Bronchial epithelial cell (primary cell): ENCODE measurements at regions not wholly inside any gene's neighbourhood (a gene's known extent, or its start where the extent isn't known, plus 50 kb on each side); places are given as distances from the start of the nearest gene placed in this dataset.
"Not testable (repeated sequence)": the region's sequence is repeated elsewhere in the genome, so short reads cannot be mapped to it uniquely, and the experiment has no call there.

Source experiments
- DNase-seq: peaks from one replicate; pipeline ENCODE4 v3.0.0-alpha.2; 2010; ENCODE audit warnings: low read depth
- FAIRE-seq: peaks from 2 replicates; lab custom pipeline; 2011; peaks lifted over from hg19 to GRCh38; lab: Jason Lieb, UNC
- H3K27me3 ChIP-seq: 2 replicates; pipeline ENCODE4 v1.5.1; 2011; ENCODE audit warnings: low read length; ENCODE audit not compliant: control insufficient read depth, insufficient read depth
- H3K36me3 ChIP-seq: 2 replicates; pipeline ENCODE4 v1.5.1; 2011; ENCODE audit warnings: low read length; ENCODE audit not compliant: control insufficient read depth, insufficient read depth
- H3K4me3 ChIP-seq: 2 replicates; pipeline ENCODE4 v1.5.1; 2011; ENCODE audit warnings: mild to moderate bottlenecking, low read depth, low read length, control low read depth
- CTCF ChIP-seq: IDR thresholded peaks from 2 replicates; pipeline ENCODE4 v1.5.1; 2011; ENCODE audit warnings: mild to moderate bottlenecking, moderate library complexity, low read length, control low read depth, inconsistent platforms; ENCODE audit not compliant: insufficient read depth, severe bottlenecking

GRCh38 chr7:119944601-119944972 is 328.4 kb upstream of the KCND2 start:
- Histone ChIP-seq H3K4me3 (no peak overlapping the region), H3K36me3 (no peaks in the 10 kb centered on the region), H3K27me3 (no peaks in the 10 kb centered on the region)
- DNase-seq (no peak), FAIRE-seq (no peak)
- TF ChIP-seq CTCF, result no peak

DNA sequence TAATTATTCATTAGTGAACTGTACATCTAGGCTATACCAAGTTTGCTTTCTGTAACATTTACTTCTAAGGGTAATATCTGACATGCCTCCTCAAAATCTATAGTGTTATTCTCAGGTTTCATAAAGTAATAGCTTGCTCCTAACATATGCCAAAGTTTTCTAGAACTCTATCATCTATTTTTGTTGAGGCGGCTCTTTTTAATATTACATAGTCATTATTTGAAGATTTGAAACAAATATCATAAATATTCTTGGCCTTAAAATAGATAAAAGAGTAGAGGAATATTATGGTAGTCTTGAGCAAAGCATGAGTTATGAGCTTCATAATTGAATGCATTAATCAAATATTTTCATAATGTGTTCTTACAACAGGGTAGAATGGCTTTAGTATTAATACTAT is 327.2 kb upstream of the KCND2 start:
- FAIRE-seq, result no peak
- no peaks in the 10 kb centered on the region for H3K36me3 ChIP-seq
- no peak overlapping the region for H3K4me3 ChIP-seq
- no peak for DNase-seq
- no peak for TF ChIP-seq CTCF
- H3K27me3 ChIP-seq, result no peaks in the 10 kb centered on the region

DNA sequence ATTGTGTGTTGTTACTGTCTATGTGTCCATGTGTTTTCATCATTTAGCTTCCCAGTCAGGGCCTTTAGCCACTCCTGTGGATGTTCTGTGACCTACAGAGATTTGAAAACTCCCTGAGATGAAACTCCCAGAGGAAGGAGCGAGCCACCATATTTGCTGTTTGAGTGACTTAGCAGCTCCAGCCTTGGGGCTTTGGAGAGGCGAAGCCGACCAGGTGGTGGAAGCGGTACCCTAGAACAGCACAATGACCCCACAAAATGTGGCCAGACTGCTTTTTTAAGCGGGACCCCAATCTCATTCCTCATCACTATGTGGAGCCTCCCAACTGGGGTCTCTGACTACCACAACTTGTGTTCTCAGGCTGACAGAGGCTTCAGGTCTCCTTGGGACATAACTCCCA is 323.9 kb upstream of the KCND2 start:
- Histone ChIP-seq H3K4me3 (no peak overlapping the region), H3K36me3 (no peaks in the 10 kb centered on the region), H3K27me3 (no peaks in the 10 kb centered on the region)
- FAIRE-seq, result no peak
- TF ChIP-seq CTCF, result no peak
- no peak for DNase-seq

DNA sequence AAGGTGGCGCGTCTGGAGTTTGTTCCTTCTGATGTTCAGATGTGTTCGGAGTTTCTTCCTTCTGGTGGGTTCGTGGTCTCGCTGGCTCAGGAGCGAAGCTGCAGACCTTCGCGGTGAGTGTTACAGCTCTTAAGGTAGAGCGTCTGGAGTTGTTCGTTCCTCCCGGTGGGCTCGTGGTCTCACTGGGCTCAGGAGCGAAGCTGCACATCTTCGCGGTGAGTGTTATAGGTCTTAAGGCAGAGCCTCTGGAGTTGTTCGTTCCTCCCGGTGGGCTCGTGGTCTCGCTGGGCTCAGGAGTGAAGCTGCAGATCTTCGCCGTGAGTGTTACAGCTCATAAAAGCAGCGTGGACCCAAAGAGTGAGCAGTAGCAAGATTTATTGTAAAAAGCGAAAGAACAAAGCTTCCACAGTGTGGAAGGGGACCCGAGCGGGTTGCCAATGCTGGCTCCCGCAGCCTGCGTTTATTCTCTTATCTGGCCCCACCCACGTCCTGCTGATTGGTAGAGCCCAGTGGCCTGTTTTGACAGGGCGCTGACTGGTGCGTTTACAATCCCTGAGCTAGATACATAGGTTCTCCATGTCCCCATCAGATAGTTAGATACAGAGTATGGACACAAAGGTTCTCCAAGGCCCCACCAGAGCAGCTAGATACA is 322.5 kb upstream of the KCND2 start:
- not testable (repeated sequence) for DNase-seq, FAIRE-seq, H3K4me3 ChIP-seq, H3K27me3 ChIP-seq, H3K36me3 ChIP-seq

- FAIRE-seq, result not testable (repeated sequence)
Measured at GRCh38 chr7:119951614-119952013, 321.4 kb upstream of the KCND2 start.

DNA sequence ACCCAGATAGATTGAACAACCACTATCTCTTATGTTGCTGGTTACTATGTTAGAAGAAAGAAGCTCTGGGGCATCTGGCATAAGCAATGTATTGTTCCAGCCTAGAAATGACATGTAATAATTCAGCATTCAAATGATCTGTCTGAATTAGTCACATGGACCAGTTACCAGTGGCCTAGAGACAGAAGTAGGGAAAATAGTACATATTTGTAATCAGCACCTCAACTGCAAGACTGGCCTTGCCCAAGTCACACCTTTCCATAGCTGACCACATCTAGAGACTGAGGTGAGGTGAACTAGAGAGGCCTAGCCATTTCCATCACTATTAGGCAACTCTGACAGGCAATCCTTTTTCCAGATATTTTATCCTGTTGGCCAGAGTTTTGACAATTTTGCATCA is 315.6 kb upstream of the KCND2 start:
- DNase-seq (peak; percentile 82), FAIRE-seq (no peak)
- no peaks in the 10 kb centered on the region for H3K27me3 ChIP-seq
- TF ChIP-seq CTCF, result no peak
- H3K4me3 ChIP-seq, result no peak overlapping the region
- no peaks in the 10 kb centered on the region for H3K36me3 ChIP-seq

More at GRCh38 chr7:119951614-119952013, 321.4 kb upstream of the KCND2 start:
- not testable (repeated sequence) for H3K36me3 ChIP-seq, H3K27me3 ChIP-seq, H3K4me3 ChIP-seq, DNase-seq

GRCh38 chr7:119959811-119960210 is 313.2 kb upstream of the KCND2 start:
- TF ChIP-seq CTCF, result no peak
- H3K27me3 ChIP-seq, result no peaks in the 10 kb centered on the region
- no peaks in the 10 kb centered on the region for H3K36me3 ChIP-seq
- DNase-seq, result peak; percentile 93
- no peak for FAIRE-seq
- no peak overlapping the region for H3K4me3 ChIP-seq
